HG02840 (cell line): ENCODE measurements at regions not wholly inside any gene's neighbourhood (a gene's known extent, or its start where the extent isn't known, plus 50 kb on each side); places are given as distances from the start of the nearest gene placed in this dataset.

ENCODE experiments used
- ATAC-seq: cut with Tn5 transposase; IDR thresholded peaks from one replicate; pipeline ENCODE4 v1.9.1; 2021; ENCODE audit warnings: mild to moderate bottlenecking, moderate library complexity, moderate number of reproducible peaks; ENCODE audit not compliant: unreplicated experiment, low FRiP score

GRCh38 chr2:12587228-12587627 is 129.5 kb upstream of the TRIB2 start:
- no peak for ATAC-seq

- ATAC-seq = peak; percentile 73
Observed at GRCh38 chr2:12587729-12588522, 128.8 kb upstream of the TRIB2 start.

DNA sequence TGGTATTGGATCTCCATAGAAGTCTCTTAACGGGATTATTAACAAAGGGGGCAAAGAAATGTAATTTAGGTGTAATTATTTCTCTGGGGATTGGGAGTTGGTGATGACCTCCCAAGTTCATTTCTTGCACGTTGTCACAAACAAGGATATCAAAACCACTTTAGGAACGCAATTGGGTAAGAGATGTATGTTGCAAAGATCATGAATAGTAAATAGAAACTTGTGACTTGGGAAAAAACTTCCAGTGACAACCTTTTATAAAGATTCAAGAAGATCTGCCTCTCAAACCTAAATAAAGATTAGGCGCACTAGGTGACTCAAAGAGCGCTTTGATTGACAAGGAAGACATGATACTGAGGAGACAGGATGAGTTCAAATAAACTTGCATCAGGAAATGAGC is 127.8 kb upstream of the TRIB2 start:
- no peak for ATAC-seq

- no peak for ATAC-seq
Observed at GRCh38 chr2:12589802-12590320, 126.9 kb upstream of the TRIB2 start.

DNA sequence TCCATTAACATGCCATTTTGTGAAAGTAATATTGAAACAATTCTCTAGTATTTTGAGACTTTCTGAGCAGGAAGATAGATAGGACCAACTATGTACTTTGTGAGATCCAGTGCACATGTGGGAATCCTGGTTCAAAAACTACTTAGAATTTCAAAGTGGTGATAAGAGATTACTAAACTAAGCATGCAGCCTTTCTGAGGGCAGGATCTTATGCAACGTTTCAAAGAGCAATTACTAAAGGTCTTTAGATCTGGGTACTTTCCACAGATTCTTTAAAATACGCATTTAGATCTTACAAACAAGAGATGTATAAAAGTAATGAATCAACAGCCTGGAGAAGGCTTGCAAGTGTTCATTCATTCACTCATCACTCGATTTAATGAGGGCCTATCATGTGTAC is 124.4 kb upstream of the TRIB2 start:
- no peak for ATAC-seq

GRCh38 chr2:12594590-12594989 is 122.1 kb upstream of the TRIB2 start:
- ATAC-seq = no peak

DNA sequence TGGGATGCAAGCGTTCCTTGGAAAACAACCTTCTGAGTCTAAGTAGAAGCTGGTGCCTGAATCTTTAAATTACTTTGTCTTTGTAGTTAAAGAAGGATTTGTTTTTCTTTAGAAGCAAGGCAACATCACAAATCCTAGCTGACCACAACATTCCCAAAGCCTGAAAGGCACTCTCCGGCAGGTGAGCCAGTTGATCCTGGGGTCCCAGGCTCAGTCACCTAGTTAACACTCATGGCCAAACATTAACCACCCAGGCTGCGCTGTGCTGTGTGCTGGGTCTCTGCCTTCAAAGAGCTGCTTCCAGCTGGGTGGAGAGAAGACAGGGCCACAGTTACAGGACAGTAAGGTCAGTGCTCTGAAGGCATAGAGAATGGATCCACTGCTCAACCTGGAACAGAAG is 120.0 kb upstream of the TRIB2 start:
- no peak for ATAC-seq

DNA sequence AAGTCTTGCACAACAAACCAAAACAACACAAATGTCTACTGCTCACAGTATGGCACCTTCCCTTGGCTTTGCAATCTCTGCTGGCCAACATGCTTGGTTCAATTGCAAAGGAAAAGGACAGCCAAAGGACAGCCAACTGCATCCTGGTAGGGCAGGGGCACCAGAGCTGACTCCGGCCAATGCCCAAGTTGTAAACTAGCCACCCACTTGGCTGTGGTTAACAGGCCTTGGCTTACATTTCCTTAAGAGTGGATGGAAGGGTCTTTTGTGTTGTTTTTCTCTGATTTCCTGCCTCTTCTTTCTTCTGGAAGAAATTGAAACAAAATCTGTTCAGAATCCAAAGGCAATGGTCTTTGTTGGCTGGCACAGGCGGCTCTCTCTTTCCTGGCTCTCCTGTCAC is 119.1 kb upstream of the TRIB2 start:
- ATAC-seq = no peak

DNA sequence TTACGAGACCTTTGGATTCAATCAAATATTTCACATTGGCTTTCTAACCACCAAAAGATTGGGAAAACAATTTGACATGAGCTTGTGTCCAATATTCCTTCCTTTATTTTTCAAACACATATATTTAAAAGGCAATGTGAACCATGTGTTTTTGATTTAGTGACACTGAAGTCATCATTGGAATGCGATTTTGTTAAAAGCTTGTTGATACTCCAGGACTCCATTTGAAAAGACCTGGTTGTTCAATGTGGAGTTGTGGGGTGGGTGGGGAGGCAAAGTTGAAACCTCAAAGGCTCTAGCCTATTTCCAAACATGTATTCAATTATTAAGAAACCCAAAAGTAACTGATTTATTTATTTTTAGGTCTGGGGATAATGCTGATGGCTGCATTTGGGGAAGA is 114.1 kb upstream of the TRIB2 start:
- ATAC-seq = no peak

- no peak for ATAC-seq
Observed at GRCh38 chr2:12603781-12604295, 112.9 kb upstream of the TRIB2 start.

DNA sequence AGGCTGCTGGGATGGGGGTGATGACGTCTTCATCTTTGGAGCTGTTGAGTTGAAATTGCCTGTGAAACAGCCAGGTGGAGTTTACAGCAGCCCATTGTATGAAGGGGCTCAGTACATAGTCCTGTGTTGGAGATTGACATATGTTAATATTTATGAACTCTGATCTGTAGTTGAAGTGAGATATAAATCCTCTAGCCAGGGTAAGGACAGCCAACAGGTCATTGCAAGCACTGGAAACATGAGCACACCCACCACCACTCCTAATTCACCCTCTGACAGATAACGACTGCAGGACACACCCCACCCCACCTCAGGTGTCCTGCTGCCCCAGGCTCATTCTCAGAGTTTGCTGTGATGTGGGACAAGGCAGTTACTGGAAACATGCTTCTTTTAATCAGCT is 112.4 kb upstream of the TRIB2 start:
- no peak for ATAC-seq

DNA sequence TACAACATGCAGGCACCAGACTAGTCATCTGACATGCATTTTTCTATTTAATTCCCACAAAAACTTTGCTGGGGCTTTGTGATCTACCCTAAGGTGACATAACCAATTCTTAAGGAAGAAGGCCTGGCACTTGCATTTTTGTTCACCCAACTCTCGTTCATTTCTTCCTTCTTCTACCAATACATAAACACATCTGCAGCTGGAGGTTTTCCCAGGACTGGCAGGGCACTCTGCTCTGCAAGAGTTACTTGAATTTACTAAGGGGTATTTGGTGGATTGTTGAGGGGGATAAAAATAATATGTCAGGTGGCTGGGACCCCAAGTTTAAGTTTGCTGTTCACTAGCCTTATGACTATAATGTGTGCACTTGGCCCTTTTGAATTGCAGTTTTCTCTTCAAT is 111.4 kb upstream of the TRIB2 start:
- ATAC-seq = no peak

DNA sequence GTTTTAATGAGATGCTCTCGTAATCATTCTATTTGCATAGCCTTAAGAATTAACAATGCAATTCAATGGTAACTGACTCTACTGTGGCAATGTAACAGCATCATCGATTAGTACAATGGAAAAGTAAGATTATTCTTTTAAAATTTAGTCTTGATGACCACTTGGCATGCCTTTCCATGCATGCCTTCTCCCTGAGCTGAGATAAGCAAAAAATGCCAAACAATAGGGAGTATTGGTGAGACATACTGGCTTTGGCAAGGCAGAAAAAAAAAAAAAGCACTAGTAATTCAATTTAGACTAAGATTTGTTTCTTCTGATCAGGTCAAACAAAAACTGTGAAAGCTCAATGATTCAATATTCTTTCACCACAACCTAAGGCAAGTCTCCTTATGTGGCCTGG is 110.8 kb upstream of the TRIB2 start:
- ATAC-seq = no peak

DNA sequence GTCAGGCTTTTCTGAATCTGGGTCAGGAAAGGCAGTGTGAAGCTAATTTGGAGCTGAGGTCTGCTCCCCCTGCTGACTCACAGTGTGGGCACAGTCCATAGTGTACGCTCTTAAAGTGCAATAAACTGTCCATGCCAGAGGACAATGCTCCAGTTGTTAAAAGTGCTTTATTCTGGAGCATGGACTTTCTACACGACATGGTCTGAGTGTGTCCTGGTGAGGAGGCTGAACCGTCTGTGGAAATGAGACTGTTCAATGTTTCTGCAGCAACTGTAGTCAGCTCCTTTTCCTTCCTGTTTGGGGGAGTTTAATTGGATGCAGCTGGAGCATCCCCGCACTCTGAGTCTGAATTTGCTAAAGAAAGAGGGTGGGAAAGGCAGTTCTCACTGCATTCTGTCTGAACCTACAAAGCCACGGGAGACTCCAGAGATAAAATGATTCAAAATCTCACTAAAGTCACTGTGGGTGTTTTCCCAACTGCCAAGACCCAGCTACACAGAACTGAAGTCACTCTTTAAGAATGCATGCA is 110.2 kb upstream of the TRIB2 start:
- no peak for ATAC-seq

GRCh38 chr2:12607971-12608370 is 108.8 kb upstream of the TRIB2 start:
- no peak for ATAC-seq

DNA sequence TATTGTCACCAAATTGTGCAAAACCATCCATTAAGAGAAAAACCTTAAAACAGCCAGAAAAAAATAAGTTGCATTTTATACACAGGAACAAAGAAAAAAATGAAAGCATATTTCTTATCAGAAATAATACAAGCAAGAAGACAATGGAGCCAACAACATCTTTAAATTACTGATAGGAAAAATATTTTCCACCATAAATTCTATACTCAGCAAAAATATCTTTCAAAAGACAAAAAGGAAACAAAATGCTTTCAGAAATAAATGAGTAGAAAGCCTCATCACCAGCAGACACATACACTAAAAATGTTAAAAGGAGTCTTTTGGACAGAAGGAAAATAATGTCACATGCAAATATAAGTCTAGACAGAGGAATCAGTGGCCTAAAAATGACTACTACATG is 106.4 kb upstream of the TRIB2 start:
- ATAC-seq = no peak

DNA sequence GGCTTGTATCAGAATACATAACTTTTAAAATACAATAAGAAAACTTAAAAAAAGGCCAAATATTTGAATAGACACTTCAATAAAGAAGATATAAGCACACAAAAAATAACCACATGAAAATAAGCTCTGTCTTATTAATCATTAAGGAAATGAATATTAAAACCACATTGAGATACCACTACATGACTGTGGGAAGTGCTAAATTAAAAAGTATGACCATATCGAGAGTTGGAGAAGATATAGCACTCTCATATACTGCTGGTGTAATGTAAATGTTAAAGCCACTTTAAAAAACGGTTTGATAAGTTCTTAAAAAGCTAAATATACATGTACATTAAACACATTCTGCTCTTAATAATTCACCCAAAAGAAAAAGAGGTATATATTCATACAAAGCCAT is 104.6 kb upstream of the TRIB2 start:
- no peak for ATAC-seq

GRCh38 chr2:12612671-12613070 is 104.1 kb upstream of the TRIB2 start:
- no peak for ATAC-seq

DNA sequence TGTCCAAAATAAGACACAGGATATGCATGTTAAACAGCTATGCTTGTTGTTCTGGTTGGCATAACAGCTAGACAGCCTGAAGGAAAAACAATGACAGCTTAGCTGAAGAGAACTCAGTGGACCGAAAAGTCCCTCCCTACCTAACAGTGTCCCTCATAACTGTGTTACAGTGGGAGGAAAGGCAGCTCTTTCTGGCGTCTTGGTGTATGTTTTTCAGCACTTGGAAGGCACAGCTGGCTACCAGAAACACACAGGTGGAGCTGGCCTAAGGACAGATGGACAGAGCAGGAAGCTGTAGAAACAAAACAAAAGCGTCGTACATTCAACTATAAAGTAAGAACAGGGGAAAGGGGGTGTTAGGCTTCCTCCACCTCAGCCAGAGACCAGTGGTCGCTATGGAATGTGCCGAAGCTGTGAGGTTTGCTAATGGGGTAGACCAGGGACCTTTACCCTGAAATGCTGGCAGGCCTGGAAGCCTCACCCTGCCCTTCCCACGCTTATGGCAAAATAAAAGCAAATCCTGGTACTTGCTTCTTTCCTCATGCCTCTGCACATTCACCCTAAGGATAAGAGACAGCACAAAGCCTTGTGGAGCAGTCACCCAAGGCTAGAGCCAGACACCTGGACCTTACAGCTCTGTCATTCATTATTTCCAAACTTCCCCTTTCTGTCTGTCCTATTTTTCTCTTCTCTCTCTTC is 103.5 kb upstream of the TRIB2 start:
- no peak for ATAC-seq

DNA sequence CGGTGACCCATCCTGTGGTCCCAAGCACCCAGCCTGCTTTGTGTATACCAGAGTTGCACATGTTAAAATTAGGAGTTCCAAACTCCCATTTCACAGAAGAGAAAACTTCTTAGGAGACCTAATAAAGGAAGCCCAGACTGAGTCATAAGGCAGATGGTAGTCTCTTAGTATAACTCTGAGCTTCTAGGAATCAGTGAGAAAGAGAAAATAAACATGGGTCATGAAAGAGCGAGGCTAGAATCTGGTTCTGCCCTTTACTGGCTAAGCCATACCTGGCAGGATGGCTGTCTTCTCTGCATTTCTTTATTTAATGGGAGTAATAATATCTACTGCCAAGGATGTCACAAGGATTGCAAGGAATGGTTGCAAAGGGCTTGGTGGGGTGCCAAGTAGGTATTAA is 101.2 kb upstream of the TRIB2 start:
- ATAC-seq = no peak

DNA sequence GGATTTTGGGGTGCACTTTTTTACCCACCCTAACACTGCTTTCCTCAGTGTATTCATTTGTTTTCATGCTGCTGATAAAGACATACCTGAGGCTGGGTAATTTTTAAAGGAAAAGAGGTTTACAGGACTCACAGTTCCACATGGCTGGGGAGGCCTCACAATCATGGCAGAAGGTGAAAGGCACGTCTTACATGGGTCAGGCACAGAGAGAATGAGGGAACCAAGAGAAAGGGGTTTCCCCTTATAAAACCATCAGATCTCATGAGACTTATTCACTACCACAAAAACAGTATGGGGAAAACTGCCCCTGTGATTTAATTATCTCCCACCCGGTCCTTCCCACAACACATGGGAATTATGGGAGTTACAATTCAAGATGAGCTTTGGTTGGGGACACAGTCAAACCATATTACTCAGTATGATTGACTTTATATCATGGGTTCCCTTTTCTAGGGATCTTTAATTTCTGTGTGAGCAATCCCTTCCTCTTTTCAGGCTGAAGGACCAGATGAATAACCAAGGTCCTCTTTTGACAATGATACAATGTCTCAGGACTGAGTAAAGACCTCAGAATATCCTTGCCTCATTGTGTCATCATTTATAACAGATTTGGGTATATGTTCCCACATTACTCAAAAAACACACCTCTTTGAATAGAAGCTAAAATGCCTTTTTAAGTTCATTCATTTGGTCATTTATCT is 100.1 kb upstream of the TRIB2 start:
- no peak for ATAC-seq
